Left colon (tissue), 2 donors: ENCODE measurements at regions not wholly inside any gene's neighbourhood (a gene's known extent, or its start where the extent isn't known, plus 50 kb on each side); places are given as distances from the start of the nearest gene placed in this dataset.
"Not testable (repeated sequence)": the region's sequence is repeated elsewhere in the genome, so short reads cannot be mapped to it uniquely, and the experiment has no call there.

Experiments used
- ATAC-seq: fragments of 200-7000 bp; cut with Tn5 transposase; one replicate; pipeline ENCODE4 v1.9.1; 2020; ENCODE audit warnings: mild to moderate bottlenecking, moderate library complexity
- DNase-seq, 2 donors: peaks; one replicate each; pipeline ENCODE4 v3.0.0-alpha.2; 2020
- intact Hi-C, 2 donors: fragments of 100-400 bp; cut with DNase I in 1 of 2; cut with micrococcal nuclease in 1 of 2; formaldehyde crosslinking; loops; one replicate each; pipeline versions ENCODE4 v1.11.2 to v1.14.0; 2022; cut with DNase I, micrococcal nuclease
- donor health status: DM: no; HTN: no; CAD: no.
- donor health status: DM: yes; HTN: yes; CAD: no.

GRCh38 chr1:93776728-93777127, 95.1 kb upstream of the BCAR3 start:
- ATAC-seq (no peak), DNase-seq (no peak)
- intact Hi-C loops: no loop called here

GRCh38 chr1:93775224-93775623, 93.6 kb upstream of the BCAR3 start:
- no peak for DNase-seq
- intact Hi-C loops: no loop called here
- ATAC-seq: no peak

- intact Hi-C loops: no loop called here
- no peak for DNase-seq
- no peak for ATAC-seq
Observed at GRCh38 chr1:93774707-93775106, 93.1 kb upstream of the BCAR3 start.

GRCh38 chr1:93773049-93773838, 91.6 kb upstream of the BCAR3 start:
- DNase-seq (no peak), ATAC-seq (no peak)
- intact Hi-C loops: no loop called here

- no peak for DNase-seq
- no peak for ATAC-seq
- intact Hi-C loops: no loop called here
Observed at GRCh38 chr1:93771843-93772242, 90.2 kb upstream of the BCAR3 start.

- intact Hi-C loops: no loop called here
- no peak for ATAC-seq
- DNase-seq: no peak
Observed at GRCh38 chr1:93770640-93771039, 89.0 kb upstream of the BCAR3 start.

GRCh38 chr1:93769777-93770176, 88.1 kb upstream of the BCAR3 start:
- intact Hi-C loops: no loop called here
- DNase-seq: no peak
- no peak for ATAC-seq

GRCh38 chr1:93768380-93768863, 86.8 kb upstream of the BCAR3 start:
- DNase-seq: no peak

GRCh38 chr1:93766451-93766850, 84.8 kb upstream of the BCAR3 start:
- DNase-seq: no peak
- ATAC-seq: no peak
- intact Hi-C loops: no loop called here

More at GRCh38 chr1:93768380-93768863, 86.8 kb upstream of the BCAR3 start:
- intact Hi-C loops: no loop called here
- no peak for ATAC-seq

- ATAC-seq (no peak), DNase-seq (no peak)
- intact Hi-C loops: no loop called here
Observed at GRCh38 chr1:93765099-93765498, 83.5 kb upstream of the BCAR3 start.

- intact Hi-C loops: no loop called here
- ATAC-seq: no peak
- DNase-seq: no peak
Observed at GRCh38 chr1:93764366-93764750, 82.7 kb upstream of the BCAR3 start.

- ATAC-seq (no peak), DNase-seq (no peak)
- intact Hi-C loops: no loop called here
Observed at GRCh38 chr1:93763704-93764365, 82.2 kb upstream of the BCAR3 start.

- intact Hi-C loops: no loop called here
- no peak for DNase-seq
- peak; percentile 19 for ATAC-seq
Observed at GRCh38 chr1:93758842-93759515, 77.3 kb upstream of the BCAR3 start.

- intact Hi-C loops: no loop called here
- no peak for ATAC-seq
- DNase-seq: no peak
Observed at GRCh38 chr1:93757256-93758036, 75.8 kb upstream of the BCAR3 start.

- intact Hi-C loops: no loop called here
- no peak for ATAC-seq
- no peak for DNase-seq
Observed at GRCh38 chr1:93756657-93757056, 75.0 kb upstream of the BCAR3 start.

GRCh38 chr1:93755251-93755715, 73.6 kb upstream of the BCAR3 start:
- ATAC-seq, DNase-seq, intact Hi-C loops: not testable (repeated sequence)

- intact Hi-C loops: no loop called here
- DNase-seq: no peak
- ATAC-seq: no peak
Observed at GRCh38 chr1:93753791-93754763, 72.4 kb upstream of the BCAR3 start.
